GM19043 (cell line): ENCODE measurements at regions not wholly inside any gene's neighbourhood (a gene's known extent, or its start where the extent isn't known, plus 50 kb on each side); places are given as distances from the start of the nearest gene placed in this dataset.

ENCODE experiments used
- ATAC-seq: cut with Tn5 transposase; IDR thresholded peaks from one replicate; pipeline ENCODE4 v1.9.1; 2021; ENCODE audit warnings: low read depth; ENCODE audit not compliant: unreplicated experiment

DNA sequence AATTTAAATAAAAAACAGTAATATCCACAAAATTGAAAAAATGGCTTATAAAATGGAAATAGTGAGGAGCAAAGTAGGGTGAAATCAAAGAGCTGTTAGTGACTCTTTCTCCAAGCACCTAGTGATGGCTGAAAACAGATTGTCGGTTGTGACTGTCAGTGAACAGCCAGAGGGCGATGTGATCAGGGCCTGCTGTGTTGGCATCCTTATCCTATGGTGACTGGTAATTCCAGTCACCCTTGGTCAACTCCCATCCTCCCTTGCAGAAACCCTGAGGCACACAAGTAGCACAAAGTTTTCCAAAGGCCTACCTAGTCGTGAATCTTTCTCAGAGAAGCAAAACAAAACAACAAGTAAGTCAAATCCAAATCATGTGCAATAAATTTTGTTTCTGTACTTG, 599.8 kb upstream of the CXADR start:
- no peak for ATAC-seq

DNA sequence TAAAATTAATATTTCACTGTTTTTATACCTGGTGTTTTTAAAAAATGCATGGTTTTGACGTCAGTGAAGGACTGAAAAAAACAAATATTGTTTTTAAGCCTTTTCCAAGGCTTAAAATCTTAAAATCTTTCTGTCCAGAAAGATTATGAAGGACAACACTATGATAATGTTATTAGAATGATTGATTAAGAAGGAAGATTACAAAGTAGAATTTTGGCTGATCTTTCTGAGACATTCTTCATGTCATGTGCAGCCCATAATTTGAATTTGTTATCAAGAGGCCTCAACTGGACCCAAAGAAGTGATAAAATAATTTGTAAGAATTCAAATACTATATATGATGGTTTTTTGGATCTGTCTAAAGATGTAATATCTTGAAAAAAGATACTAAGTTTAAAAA, 584.4 kb upstream of the CXADR start:
- ATAC-seq, result no peak

DNA sequence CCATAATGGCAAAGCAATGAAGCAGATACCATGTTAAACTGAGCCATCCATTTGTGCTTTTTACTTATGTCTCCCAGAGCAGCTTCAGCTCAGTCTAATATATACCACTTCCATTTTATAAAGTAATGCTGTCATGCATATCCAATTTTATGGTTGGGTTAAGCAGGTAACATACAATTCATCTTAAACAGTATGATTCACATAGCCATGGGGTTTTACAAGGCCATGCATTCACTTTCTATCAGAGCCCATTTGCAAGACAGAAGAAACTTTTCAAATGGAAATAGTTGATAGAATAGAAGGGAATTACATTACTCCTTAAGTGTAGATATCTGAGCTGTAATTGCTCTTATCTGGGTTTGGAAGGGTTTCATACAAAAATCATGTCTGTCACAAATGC, 580.5 kb upstream of the CXADR start:
- no peak for ATAC-seq

DNA sequence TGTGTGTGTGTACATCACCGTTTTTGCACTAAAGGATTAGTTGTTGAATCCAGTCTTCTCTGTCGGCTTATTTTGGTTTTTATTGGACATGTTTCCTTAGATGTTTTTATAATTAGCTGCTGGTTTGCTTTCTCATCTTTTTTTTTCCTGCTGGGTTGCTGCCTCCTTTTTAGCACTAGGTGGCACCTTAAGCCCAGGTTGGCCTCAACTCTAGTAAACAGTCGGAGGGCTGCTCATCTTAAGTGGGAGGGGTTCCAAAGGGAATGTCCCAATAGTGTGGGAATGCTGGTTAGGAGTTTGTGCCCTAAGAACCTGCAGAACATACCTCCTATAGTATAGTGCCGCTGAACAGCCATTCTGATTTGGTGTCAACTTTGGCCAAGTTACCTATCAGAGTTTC, 570.1 kb upstream of the CXADR start:
- no peak for ATAC-seq

DNA sequence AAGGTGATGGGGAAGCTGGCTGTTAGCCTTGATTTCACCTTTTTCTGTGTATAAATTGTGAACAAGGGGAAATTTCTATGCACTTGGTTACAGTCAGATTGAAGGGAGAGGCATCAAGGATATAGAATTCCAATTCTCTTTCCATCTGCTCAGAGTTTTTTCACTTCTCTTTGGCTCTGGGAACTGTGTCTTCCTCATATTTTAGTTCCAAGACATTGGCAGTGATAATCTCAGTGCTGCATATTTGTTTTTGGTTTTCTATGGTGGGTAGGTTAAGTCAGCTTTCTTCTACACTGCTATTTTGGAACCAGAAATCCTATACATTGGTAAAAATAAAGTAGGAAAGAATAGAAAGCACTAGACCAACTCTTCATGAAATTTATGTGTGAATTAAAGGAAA, 569.6 kb upstream of the CXADR start:
- ATAC-seq, result no peak

DNA sequence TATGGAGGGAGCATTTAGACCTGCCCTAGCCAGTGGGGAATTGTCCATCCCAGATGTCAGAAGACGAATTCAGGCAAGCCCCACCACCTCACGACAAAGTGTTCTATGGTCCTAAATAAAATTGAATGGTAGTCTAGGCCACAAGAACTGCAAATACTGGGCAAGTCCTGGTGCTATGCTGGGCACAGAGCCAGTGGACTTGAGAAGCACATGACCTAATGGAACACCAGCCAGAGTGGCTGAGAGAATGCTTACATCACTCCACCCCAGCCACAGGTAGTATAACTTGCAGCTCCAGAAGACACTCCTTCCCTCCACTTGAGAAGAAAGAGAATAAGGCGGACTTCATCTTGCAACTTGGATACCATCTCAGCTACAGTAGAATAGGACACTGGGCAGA, 567.3 kb upstream of the CXADR start:
- ATAC-seq, result no peak

DNA sequence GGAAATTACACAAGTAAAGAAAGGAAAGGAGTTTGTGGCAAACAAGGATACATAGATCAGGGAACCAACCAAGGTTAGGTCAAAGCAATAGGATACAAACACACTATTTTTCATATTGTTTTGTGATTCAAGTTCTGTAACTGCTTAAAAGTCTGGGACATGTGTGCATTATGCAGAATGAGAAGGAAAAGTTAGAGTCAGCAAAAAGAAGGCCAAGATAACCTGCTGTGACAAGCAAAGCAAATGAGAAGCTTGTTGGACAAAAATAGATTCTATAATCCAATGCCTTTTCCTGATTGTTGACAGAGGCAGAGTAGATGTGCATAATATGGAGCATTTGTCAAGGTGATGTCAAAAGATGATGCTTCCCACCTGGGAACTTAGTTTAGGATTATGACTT, 556.0 kb upstream of the CXADR start:
- no peak for ATAC-seq

DNA sequence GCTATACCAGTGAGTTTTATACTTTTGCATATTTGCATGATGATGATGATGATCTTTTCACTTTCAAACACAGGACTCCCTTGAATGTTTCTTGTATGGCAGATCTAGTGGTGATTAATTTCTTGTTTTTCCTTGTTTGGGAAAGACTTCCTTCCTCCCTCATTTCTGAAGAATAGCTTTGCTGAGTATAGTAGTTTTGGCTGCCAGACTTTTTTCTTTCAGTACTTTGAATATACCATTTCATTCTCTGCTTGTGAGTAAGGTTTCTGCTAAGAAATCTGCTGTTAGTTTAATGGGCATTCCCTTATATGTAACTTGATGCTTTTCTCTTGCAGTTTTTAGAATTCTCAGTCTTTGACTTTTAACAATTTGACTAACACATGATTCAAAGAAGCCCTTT, 547.4 kb upstream of the CXADR start:
- ATAC-seq, result no peak

DNA sequence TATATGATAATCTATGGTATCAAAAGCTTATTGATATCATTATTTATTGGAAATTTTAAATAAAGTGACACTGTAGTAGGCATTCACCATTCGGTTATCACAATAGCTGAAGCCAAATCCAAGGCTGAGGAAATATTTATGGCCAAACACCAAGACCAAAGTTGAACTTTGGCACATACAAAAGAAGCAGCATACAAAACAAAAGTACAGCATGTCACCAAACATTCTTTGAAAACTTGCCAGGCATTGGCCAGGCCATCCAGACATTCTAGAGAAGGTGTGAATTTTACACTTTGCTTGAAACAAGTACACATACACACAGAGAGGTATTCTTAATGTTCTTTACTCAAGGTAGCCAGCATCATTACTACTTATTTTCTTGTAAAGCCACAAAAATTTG, 544.4 kb upstream of the CXADR start:
- no peak for ATAC-seq

DNA sequence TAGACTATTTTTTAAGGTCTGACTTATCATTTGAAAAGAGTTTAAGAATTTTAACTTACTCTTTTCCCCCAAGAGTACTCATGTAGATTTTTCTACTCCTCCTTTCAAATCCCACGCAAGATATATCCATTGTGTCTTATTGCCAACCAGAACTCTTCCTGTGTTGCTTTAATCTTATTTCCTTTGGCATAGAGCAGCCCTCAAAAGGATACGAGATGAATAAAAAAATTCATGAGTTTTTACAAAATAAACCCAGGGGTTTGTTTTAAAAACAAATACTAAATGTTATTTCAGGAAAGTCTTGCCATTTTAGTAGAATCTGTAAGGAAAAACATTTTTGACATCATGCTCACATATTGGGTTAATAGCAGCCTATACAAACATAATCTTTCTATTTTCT, 543.2 kb upstream of the CXADR start:
- no peak for ATAC-seq

DNA sequence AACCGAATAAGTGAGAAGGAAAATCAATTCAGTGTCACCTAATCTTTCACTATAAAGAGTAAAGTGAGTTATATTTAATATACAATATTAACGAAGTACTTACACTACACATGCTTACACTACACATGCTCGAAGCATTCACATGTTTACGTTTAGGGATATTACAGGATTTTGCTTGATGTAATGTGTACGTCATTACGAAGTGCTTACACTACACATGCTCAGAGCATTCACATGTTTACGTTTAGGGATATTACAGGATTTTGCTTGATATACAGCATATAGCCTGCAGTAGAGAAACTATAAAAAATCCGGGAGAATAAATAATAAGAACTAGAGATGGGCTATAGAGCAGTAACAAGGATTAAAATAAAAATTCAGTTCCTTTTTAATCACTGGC, 538.8 kb upstream of the CXADR start:
- no peak for ATAC-seq

DNA sequence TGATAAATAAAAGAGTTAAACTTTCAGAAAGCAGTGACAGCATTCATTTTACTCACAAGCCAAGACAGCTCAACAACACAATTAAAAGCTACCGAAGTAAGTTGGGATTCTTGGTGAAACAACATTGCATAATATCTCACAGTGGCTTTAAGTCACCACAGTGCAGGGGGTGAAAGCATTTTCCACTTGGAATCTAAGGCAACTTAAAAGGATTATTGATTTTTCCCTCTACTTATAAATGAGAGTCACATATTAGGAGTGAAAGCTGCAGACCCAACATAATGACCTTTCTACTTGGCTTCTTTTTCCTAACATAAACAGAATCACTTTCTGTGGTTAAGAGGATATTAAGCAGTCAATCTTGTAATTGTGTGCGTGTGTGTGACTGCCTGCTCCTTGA, 536.6 kb upstream of the CXADR start:
- no peak for ATAC-seq

DNA sequence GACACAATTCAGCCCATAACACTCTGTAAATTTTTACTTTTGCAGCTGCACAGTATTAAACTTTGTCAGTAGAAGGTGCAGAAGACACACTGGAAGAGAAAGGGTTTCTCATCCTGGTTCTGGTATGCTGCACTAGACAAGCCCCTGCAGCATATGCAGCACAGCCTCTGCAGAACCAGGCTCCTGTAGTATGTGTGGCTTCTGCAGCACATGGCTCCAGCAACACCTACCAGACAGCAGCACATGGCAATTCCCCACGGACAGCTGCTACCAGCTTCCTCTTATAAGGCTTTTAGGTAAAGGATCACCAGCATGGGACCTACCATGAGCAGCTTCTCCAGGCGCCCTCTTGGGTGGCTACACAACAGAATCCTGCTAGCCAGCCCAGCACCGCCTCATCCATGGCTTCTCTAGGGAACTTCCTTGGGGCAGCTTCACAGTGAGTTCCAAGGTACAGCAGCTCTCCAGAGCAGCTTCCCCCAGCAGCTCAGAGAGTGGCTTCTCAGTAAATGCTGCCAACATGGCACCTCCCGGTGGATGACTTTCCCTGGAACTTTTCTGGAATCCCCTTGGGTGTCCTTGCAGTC, 534.4 kb upstream of the CXADR start:
- ATAC-seq, result no peak

DNA sequence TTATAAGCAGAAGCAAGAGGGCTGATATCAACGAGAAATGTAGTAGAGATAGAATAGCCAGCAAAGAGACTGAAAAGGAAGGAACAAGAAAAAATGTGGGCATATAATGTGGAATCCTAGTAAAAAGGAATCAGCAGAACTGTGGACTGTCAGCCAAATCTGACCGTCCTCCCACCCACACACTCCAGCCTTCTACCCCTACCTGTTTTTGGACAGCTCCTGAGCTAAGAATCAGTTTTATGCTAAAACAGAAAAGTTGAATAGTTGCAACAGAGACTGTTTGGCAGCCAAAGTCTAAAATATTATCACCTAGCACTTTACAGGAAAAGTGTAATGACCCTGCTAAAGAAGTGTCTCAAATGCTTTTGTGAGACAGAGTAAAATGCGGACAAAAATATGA, 533.3 kb upstream of the CXADR start:
- no peak for ATAC-seq

DNA sequence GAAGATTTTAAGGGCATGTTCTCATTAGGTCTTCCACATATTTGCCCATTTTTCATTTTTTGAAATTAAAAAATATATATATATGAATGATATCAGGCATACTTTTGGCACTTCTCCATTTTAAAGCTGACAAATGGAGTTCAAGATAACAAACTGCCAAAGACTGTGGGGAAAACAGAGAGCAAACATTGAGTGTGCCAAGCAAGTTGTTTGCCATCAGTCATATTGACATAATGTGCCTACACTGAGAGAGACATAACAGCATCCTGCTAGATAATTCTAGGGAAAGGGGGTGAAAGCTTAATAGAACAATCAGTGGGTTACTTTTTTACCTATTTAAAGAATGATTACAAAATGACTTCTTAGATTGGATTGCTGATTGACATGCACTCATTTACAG, 529.4 kb upstream of the CXADR start:
- ATAC-seq, result no peak

DNA sequence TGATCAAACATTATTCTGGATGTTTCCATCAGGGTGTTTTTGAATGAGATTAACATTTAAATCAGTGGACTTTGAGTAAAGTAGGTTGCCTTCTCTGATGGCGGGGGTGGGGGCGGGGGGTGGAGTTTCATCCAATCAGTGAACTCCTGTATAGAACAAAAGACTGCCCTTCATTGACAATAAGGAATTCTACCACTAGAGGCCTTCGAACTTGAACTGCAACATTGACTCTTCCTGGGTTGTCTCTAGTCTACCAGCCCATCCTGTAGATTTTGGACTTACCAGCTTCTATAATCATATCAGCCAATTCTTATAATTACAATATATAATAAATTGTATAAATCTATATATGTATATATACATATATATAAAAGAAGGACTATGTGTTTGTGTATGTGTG, 520.4 kb upstream of the CXADR start:
- ATAC-seq, result no peak

DNA sequence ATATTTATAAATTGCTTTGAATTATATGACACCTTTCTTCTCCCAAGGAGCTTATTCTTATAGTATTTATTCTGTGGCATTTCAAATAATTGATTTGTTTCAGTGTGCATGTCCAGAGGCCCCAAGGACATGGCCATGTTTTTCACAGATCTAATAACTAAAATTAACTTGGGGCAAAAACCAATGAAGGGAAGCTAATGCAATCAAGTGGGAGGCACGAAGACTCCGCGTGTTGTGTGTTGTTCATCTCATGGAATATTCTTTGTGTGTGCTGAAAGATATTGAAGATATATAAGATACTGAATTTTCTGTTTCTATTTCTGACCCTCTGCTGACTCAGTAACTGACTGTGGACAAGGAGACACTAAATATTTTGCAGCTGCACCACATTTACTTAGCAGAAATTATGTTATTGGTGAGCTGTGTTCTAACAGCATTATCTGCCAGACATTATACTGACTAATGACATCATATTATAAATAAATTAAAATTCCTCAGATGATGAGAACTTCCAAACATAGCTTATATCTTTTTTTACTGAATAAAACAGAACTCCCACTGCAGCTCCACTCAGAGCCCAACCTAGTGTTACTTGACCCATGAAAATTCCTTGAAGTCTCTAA, 519.3 kb upstream of the CXADR start:
- ATAC-seq, result no peak

DNA sequence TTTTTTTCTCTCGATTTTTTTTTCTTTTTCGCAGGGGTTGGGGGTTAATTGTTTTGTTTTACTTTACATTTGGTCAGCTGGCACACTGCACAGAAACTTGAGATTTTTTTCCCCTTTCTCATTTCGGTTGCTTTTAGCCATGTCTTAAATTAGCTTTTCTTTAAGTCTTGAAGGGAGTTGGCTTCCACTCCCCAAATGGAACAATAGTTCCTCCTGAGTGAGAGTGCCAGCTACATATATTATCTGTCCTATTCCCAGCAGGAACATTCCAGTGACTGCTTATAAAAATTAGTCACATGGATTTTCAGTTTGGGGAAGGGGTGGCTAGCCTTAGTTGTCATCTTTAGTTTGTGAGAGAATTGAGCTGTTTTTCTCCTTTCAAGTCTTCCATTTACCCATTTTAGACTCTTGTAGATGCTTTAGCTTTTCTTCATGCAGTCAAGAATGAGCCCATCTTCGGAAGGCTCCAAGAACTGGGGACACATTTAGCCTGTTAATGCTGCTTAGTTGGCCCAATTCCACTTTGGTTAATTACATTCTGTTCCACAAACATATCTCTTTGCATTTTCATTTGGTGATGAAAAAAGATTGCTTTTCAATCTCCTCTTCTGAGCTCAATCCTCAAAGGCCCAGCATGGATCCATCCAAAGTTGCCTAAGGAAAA, 510.1 kb upstream of the CXADR start:
- no peak for ATAC-seq

DNA sequence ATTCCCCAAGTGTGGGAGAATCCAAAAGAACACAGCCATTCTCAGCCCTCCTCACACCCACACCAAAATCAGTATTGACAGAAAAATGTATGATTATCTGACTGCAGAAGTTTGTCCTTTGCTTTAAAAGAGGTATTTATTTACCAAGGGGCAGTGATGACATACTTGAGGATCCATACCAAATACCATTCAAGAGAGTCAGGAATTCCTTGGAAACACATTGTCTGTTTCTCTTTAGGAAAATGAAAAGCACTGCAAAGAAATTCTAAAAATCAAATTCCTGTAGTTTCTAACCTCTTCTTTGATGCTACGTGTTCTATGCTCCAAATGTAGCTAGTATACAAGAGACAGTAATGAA, 509.6 kb upstream of the CXADR start:
- no peak for ATAC-seq

DNA sequence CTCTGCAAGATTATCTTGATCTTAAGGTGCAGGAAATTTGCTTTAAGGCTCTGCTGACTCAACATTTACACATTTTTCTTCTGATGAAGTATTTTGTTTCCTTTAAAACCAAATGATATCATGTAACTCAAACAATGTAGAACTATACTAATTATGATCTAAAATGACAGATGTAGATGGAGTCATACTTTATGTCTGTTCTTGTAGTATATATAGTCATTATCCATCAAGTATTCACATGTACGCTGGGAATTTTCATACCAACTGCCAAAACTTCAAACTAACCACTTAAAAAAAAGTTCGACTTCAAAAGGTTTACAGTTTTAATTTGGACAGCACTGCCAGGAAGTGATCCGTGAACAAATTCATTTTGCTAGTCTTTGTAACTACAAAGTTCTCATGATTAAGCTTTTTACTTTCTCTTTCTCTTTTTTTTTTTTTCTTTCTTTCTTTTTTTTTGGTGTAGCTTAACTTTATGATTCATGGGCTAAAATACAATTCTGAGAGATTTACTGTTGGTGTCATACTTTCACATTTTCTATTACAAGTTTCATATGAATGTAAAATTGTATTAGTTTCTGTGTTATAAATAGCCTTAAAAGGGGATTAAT, 509.0 kb upstream of the CXADR start:
- no peak for ATAC-seq

DNA sequence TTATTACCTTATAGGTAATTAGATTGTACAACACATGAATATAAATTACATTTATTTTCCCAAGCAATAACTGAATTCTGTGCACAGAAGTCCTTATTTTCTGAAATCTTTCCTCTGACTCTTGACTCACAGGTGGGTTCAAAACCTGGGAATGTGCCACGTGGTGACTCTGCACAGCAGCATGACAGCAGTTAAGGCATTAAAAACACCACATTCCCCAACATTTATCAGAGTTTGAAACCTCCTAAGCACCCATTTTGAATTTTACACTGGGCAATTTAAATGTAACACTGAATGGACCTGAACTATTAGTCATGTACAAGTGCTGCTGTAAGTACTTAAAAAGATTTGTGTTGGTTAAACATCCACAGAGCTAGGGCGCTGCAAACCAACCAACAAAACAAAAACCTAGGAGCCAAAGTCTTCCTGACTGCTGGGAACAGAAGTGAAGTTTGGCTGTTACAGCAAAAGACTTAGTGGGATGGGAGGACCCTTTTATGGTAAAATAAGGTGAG, 480.6 kb upstream of the CXADR start:
- no peak for ATAC-seq

DNA sequence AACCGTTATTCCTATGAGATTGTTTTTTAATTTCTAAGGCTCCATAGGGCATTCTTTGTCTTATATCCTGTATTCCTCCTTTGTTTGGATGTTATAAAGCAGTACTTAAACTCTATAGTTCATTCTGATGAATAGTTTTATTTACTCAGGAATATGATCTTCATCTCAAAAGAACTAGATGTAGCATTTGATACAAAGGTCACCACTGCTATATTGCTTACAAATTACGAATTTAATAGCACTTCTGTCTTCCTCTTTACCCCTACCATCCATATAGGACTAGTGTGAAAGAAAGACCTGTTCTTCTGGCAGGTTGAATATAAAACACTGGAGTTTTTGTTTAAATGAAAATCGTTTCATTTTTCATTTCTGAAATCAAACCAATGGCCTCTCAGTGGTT, 468.1 kb upstream of the CXADR start:
- no peak for ATAC-seq
